IMR-90 (cell line): ENCODE measurements at regions not wholly inside any gene's neighbourhood (a gene's known extent, or its start where the extent isn't known, plus 50 kb on each side); places are given as distances from the start of the nearest gene placed in this dataset.

Experiments
- ATAC-seq: fragments of 200-7000 bp; cut with Tn5 transposase; 2 replicates; pipeline ENCODE4 v1.9.1; 2020; ENCODE audit warnings: low read depth, mild to moderate bottlenecking, moderate library complexity
- BruUV-seq: library from RNA; stranded (reverse); fragments of 400-500 nt; replicated peaks from 2 replicates; lab custom pipeline; 2021; lab: Mats Ljungman, UMichigan
- CTCF ChIA-PET: fragments of 300-600 bp; formaldehyde crosslinking; extraction: SDS; loops from one replicate; lab custom pipeline; 2021; ENCODE audit warnings: antibody characterized with exemption; lab: Yijun Ruan, JAX
- POLR2A ChIA-PET: fragments of 300-600 bp; sonication (Branson Sonifier 250); formaldehyde crosslinking; loops from one replicate; lab custom pipeline; 2022; ENCODE audit warnings: antibody characterized with exemption; ENCODE audit not compliant: unreplicated experiment; lab: Charles Lee
- DNase-seq: peaks from one replicate; pipeline ENCODE4 v3.0.0; 2013
- H2AFZ ChIP-seq: replicated peaks from 2 replicates; pipeline ENCODE3; 2013; ENCODE audit warnings: low read length, mild to moderate bottlenecking; ENCODE audit not compliant: poor library complexity
- H2AK5ac ChIP-seq: 2 replicates; pipeline ENCODE4 v1.6.1; 2013; ENCODE audit warnings: low read depth, low read length, inconsistent platforms
- H2AK9ac ChIP-seq: replicated peaks from 2 replicates; pipeline ENCODE3; 2013; ENCODE audit warnings: mild to moderate bottlenecking, low read depth, low read length, moderate library complexity; ENCODE audit not compliant: poor library complexity
- H2BK120ac ChIP-seq: 2 replicates; pipeline ENCODE4 v1.6.1; 2013; ENCODE audit warnings: low read depth, low read length, inconsistent platforms
- H2BK15ac ChIP-seq: 3 replicates; pipeline ENCODE4 v1.6.1; 2013; ENCODE audit warnings: low read depth, low read length, inconsistent platforms
- H2BK20ac ChIP-seq: 2 replicates; pipeline ENCODE4 v1.6.1; 2013; ENCODE audit warnings: low read depth, mild to moderate bottlenecking, inconsistent platforms, low read length, moderate library complexity
- H2BK5ac ChIP-seq: 2 replicates; pipeline ENCODE4 v1.6.1; 2013; ENCODE audit warnings: mild to moderate bottlenecking, low read depth, low read length, inconsistent platforms; ENCODE audit not compliant: poor library complexity, severe bottlenecking
- H3K14ac ChIP-seq: replicated peaks from 2 replicates; pipeline ENCODE4 v1.6.1; 2013; ENCODE audit warnings: low read depth, low read length, inconsistent platforms
- H3K18ac ChIP-seq: 2 replicates; pipeline ENCODE4 v1.6.1; 2013; ENCODE audit warnings: low read depth, low read length, control low read depth
- H3K23ac ChIP-seq: 2 replicates; pipeline ENCODE4 v1.6.1; 2013; ENCODE audit warnings: low read depth, low read length, inconsistent platforms
- H3K27ac ChIP-seq: 2 replicates; pipeline ENCODE4 v1.5.1; 2013; ENCODE audit warnings: mild to moderate bottlenecking, control low read depth, low read length; ENCODE audit not compliant: insufficient read depth
- H3K27me3 ChIP-seq: 2 replicates; pipeline ENCODE4 v1.6.1; 2013; ENCODE audit warnings: low read length; ENCODE audit not compliant: control insufficient read depth, insufficient read depth
- H3K36me3 ChIP-seq: 2 replicates; pipeline ENCODE4 v1.6.1; 2013; ENCODE audit warnings: low read length, mixed read lengths; ENCODE audit not compliant: control insufficient read depth, insufficient read depth
- H3K4ac ChIP-seq: 2 replicates; pipeline ENCODE4 v1.6.1; 2013; ENCODE audit warnings: low read depth, low read length, inconsistent platforms
- H3K4me1 ChIP-seq: 2 replicates; pipeline ENCODE4 v1.6.1; 2013; ENCODE audit warnings: low read length, mixed read lengths; ENCODE audit not compliant: control insufficient read depth, insufficient read depth
- H3K4me2 ChIP-seq: 2 replicates; pipeline ENCODE4 v1.6.1; 2013; ENCODE audit warnings: low read depth, mild to moderate bottlenecking, control low read depth, low read length, moderate library complexity
- H3K4me3 ChIP-seq: 2 replicates; pipeline ENCODE4 v1.5.1; 2013; ENCODE audit warnings: low read depth, mild to moderate bottlenecking, control low read depth, low read length, moderate library complexity; ENCODE audit not compliant: insufficient read depth
- H3K56ac ChIP-seq: 2 replicates; pipeline ENCODE4 v1.6.1; 2013; ENCODE audit warnings: low read length, inconsistent platforms; ENCODE audit not compliant: insufficient read depth; ENCODE audit errors: extremely low read depth
- H3K79me1 ChIP-seq, 2 experiments: 2 replicates each; pipeline ENCODE4 v1.6.1; 2013; ENCODE audit warnings: low read length in 2 of 2, inconsistent platforms in 1 of 2, low read depth in 1 of 2
- H3K9ac ChIP-seq: 2 replicates; pipeline ENCODE4 v1.6.1; 2013; ENCODE audit warnings: low read depth, low read length, control low read depth
- H3K9me1 ChIP-seq: 2 replicates; pipeline ENCODE4 v1.6.1; 2013; ENCODE audit warnings: low read length, inconsistent platforms; ENCODE audit not compliant: insufficient read depth
- H3K9me3 ChIP-seq: 2 replicates; pipeline ENCODE4 v1.6.1; 2013; ENCODE audit warnings: low read length; ENCODE audit not compliant: control insufficient read depth, insufficient read depth
- H4K20me1 ChIP-seq: 2 replicates; pipeline ENCODE4 v1.6.1; 2013; ENCODE audit warnings: low read length, inconsistent platforms; ENCODE audit not compliant: insufficient read depth
- H4K5ac ChIP-seq: 2 replicates; pipeline ENCODE4 v1.6.1; 2013; ENCODE audit warnings: mild to moderate bottlenecking, low read depth, low read length, control low read depth
- H4K8ac ChIP-seq, 2 experiments: 2 replicates each; pipeline ENCODE4 v1.6.1; 2013; ENCODE audit warnings: low read depth in 2 of 2, low read length in 2 of 2, control low read depth in 1 of 2, inconsistent platforms in 1 of 2
- H4K91ac ChIP-seq: 2 replicates; pipeline ENCODE4 v1.6.1; 2013; ENCODE audit warnings: low read depth, low read length, inconsistent platforms; ENCODE audit not compliant: insufficient read depth
- CEBPB ChIP-seq: IDR thresholded peaks from 2 replicates; pipeline ENCODE4 v1.6.1; 2012; ENCODE audit warnings: low read depth, low read length, improper control_type of control experiment
- CHD1 ChIP-seq: IDR thresholded peaks from 2 replicates; pipeline ENCODE4 v1.6.1; 2012; ENCODE audit warnings: low read depth, low read length, improper control_type of control experiment
- ELK1 ChIP-seq: fragments of 150-350 bp; IDR thresholded peaks from 2 replicates; pipeline ENCODE4 v1.6.1; 2016; ENCODE audit warnings: low read depth, mild to moderate bottlenecking, low read length, moderate library complexity, borderline replicate concordance
- WGBS, 2 experiments: methylation state at CpG; one replicate each; pipeline versions ENCODE4 v1.1.5 to v1.1.7; 2013; ENCODE audit warnings: missing lambda C conversion rate in 2 of 2; ENCODE audit not compliant: insufficient read length in 1 of 2; ENCODE audit errors: extremely low coverage in 2 of 2; 5-methylcytosine and 5-hydroxymethylcytosine counted together
- dilution Hi-C: fragments of 300-500 bp; cut with HindIII; formaldehyde crosslinking; loops from one replicate; pipeline ENCODE4 v1.14.3; 2018; ENCODE audit warnings: low sequenced_read_pairs; ENCODE audit not compliant: unreplicated experiment
- in situ Hi-C: fragments of 300-500 bp; cut with MboI; formaldehyde crosslinking; loops from 3 replicates; pipeline ENCODE4 v1.14.3; 2019; ENCODE audit warnings: low sequenced_read_pairs, inconsistent platforms, mixed read lengths
- intact Hi-C: fragments of 100-400 bp; cut with micrococcal nuclease; formaldehyde crosslinking; loops from 2 replicates; pipeline ENCODE4 v1.10.0; 2022

GRCh38 chr2:212941361-212941760 lies 210.1 kb downstream of the IKZF2 start:
- Histone ChIP-seq H4K91ac (no peak overlapping the region), H2BK20ac (no peak overlapping the region), H3K36me3 (no peaks in the 10 kb centered on the region), H3K9ac (no peak overlapping the region), H2BK15ac (no peak overlapping the region), H3K9me3 (no peaks in the 10 kb centered on the region), H3K27me3 (no peaks in the 10 kb centered on the region), H3K56ac (no peak overlapping the region), H3K4ac (no peak overlapping the region), H4K8ac (no peak overlapping the region), H3K14ac (no peak overlapping the region), H2AK9ac (no peak overlapping the region), H3K9me1 (no peaks in the 10 kb centered on the region), H2BK5ac (no peak overlapping the region), H3K4me3 (no peak overlapping the region), H4K5ac (no peak overlapping the region), H3K79me1 (no peaks in the 10 kb centered on the region), H3K23ac (no peak overlapping the region), H3K27ac (no peak overlapping the region), H4K20me1 (no peaks in the 10 kb centered on the region), H2AFZ (no peak overlapping the region), H3K4me1 (peaks cover 2% of the 10 kb centered on the region; the same call in 1 of the 2 replicates), H3K4me2 (no peak overlapping the region), H3K18ac (no peak overlapping the region), H2BK120ac (no peak overlapping the region), H2AK5ac (no peak overlapping the region)
- ATAC-seq (no peak), DNase-seq (no peak)
- CTCF ChIA-PET = no interaction called here
- no TSS peak for BruUV-seq
- dilution Hi-C loops = no loop called here
- TF ChIP-seq ELK1 (no peak), CEBPB (no peak), CHD1 (no peak)
- intact Hi-C loops = no loop called here
- in situ Hi-C loops = no loop called here
- no CpG with 5 or more reads among the region's 2 CpGs for WGBS, 2 experiments
- POLR2A ChIA-PET = no interaction called here
